ENCODE measurements at regions not wholly inside any gene's neighbourhood (a gene's known extent, or its start where the extent isn't known, plus 50 kb on each side); places are given as distances from the start of the nearest gene placed in this dataset.

- Histone ChIP-seq H3K27me3 (ENCODE audit: control insufficient read depth, insufficient read depth, low read length) (no peaks in the 10 kb centered on the region), H3K4me3 (ENCODE audit: low read depth, low read length) (no peak overlapping the region), H3K9me3 (ENCODE audit: control insufficient read depth, insufficient read depth, low read length) (no peaks in the 10 kb centered on the region), H3K27ac (ENCODE audit: low read depth, low read length) (no peak overlapping the region)
- CTCF ChIA-PET: interaction anchor here (1.2 kb wide), 1 partner anchor 9 kb away, joined by 3 read pairs; no protein-coding TSS in a partner anchor
- DNase-seq (ENCODE audit: low read depth, low spot score): no peak
- POLR2A ChIA-PET: interaction anchor here (0.6 kb wide), 2 partner anchors 458 to 770 kb away, joined by 3 to 4 read pairs; no protein-coding TSS in a partner anchor
- TF ChIP-seq, protein P1, sequence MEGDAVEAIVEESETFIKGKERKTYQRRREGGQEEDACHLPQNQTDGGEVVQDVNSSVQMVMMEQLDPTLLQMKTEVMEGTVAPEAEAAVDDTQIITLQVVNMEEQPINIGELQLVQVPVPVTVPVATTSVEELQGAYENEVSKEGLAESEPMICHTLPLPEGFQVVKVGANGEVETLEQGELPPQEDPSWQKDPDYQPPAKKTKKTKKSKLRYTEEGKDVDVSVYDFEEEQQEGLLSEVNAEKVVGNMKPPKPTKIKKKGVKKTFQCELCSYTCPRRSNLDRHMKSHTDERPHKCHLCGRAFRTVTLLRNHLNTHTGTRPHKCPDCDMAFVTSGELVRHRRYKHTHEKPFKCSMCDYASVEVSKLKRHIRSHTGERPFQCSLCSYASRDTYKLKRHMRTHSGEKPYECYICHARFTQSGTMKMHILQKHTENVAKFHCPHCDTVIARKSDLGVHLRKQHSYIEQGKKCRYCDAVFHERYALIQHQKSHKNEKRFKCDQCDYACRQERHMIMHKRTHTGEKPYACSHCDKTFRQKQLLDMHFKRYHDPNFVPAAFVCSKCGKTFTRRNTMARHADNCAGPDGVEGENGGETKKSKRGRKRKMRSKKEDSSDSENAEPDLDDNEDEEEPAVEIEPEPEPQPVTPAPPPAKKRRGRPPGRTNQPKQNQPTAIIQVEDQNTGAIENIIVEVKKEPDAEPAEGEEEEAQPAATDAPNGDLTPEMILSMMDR (IDR thresholded peaks at IDR 0.05; ENCODE audit: low read depth, low read length): no peak
Measured at GRCh38 chr2:18841248-18842150, 252.1 kb upstream of the NT5C1B start.

DNA sequence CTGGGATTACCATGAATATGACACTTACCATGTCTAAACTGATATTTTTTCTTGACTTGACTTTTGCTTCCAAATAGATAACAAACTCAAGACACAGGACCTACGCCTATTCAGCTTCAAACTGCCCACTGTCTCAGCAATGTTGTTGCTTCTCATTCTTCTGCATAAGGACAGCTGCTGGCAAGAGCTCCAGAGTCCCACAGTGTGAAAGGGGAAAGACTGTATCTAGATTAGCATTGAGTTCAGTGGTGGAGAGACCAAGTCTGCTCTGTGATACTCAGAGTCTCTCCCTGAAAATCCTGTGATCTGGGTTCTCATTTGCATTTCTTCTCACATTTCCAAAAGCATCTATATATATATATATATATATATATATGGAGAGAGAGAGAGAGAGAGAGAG, 247.9 kb upstream of the NT5C1B start:
- Histone ChIP-seq H3K27ac (ENCODE audit: low read depth, low read length) (no peak overlapping the region), H3K9me3 (ENCODE audit: control insufficient read depth, insufficient read depth, low read length) (no peaks in the 10 kb centered on the region), H3K27me3 (ENCODE audit: control insufficient read depth, insufficient read depth, low read length) (no peaks in the 10 kb centered on the region), H3K4me3 (ENCODE audit: low read depth, low read length) (no peak overlapping the region)
- TF ChIP-seq, protein P1 (IDR thresholded peaks at IDR 0.05; ENCODE audit: low read depth, low read length): no peak
- DNase-seq (ENCODE audit: low read depth, low spot score): no peak
- POLR2A ChIA-PET: no interaction called here
- CTCF ChIA-PET: interaction anchor here (1.4 kb wide), 1 partner anchor 12 kb away, joined by 3 read pairs; no protein-coding TSS in a partner anchor

DNA sequence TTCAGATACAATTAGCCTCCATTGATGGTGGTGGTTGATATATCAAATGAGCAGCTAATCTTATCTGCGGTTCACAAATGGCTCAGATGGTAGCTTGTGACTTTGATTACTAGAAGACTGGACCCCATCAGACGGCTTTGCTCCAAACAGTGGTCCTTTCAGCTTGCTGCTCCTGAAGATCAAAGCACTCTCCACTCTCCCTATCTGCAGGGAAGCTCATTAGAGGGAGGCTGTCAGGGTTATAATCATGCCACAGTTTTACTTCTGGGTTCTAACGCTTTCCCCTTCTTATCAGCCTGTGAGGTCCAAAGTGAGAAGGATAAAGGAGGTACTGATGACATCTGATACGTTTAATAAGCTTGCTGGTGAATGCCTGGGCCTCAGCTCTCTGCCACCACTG, 247.1 kb upstream of the NT5C1B start:
- TF ChIP-seq, protein P1 (IDR thresholded peaks at IDR 0.05; ENCODE audit: low read depth, low read length): no peak
- Histone ChIP-seq H3K27me3 (ENCODE audit: control insufficient read depth, insufficient read depth, low read length) (no peaks in the 10 kb centered on the region), H3K4me3 (ENCODE audit: low read depth, low read length) (no peak overlapping the region), H3K9me3 (ENCODE audit: control insufficient read depth, insufficient read depth, low read length) (no peaks in the 10 kb centered on the region), H3K27ac (ENCODE audit: low read depth, low read length) (no peak overlapping the region)
- CTCF ChIA-PET: interaction anchor here (0.5 to 1.4 kb wide), 2 partner anchors 12 to 30 kb away, joined by 3 to 6 read pairs; no protein-coding TSS in a partner anchor
- POLR2A ChIA-PET: no interaction called here
- no peak for DNase-seq (ENCODE audit: low read depth, low spot score)

- CTCF ChIA-PET: interaction anchor here (0.5 to 1.4 kb wide), 3 partner anchors 11 to 86 kb away, joined by 3 to 6 read pairs (median 3); no protein-coding TSS in a partner anchor
- no peak for DNase-seq (ENCODE audit: low read depth, low spot score)
Measured at GRCh38 chr2:18835787-18836186, 246.4 kb upstream of the NT5C1B start.

More at GRCh38 chr2:18835787-18836186, 246.4 kb upstream of the NT5C1B start:
- POLR2A ChIA-PET: no interaction called here
- Histone ChIP-seq H3K4me3 (ENCODE audit: low read depth, low read length) (no peak overlapping the region), H3K27ac (ENCODE audit: low read depth, low read length) (no peak overlapping the region), H3K27me3 (ENCODE audit: control insufficient read depth, insufficient read depth, low read length) (no peaks in the 10 kb centered on the region), H3K9me3 (ENCODE audit: control insufficient read depth, insufficient read depth, low read length) (no peaks in the 10 kb centered on the region)
- TF ChIP-seq, protein P1 (IDR thresholded peaks at IDR 0.05; ENCODE audit: low read depth, low read length): no peak
